ENCODE measurements at regions not wholly inside any gene's neighbourhood (a gene's known extent, or its start where the extent isn't known, plus 50 kb on each side); places are given as distances from the start of the nearest gene placed in this dataset.

GRCh38 chr10:56286096-56286495 lies 75.0 kb downstream of the ZWINT start:
- H3F3A ChIP-seq (ENCODE audit: low read depth), result no peaks in the 10 kb centered on the region
- Mint-ChIP-seq H3K27me3 (ENCODE audit: insufficient read depth, low read depth) (no peaks in the 10 kb centered on the region), H3K4me3 (no peak overlapping the region)

GRCh38 chr10:56279270-56279669 lies 81.8 kb downstream of the ZWINT start:
- H3K9ac ChIP-seq, result no peak overlapping the region
- no peaks in the 10 kb centered on the region for H3K36me3 Mint-ChIP-seq

More at GRCh38 chr10:56286096-56286495, 75.0 kb downstream of the ZWINT start:
- Mint-ChIP-seq H3K27ac (no peak overlapping the region), H3K4me1 (no peaks in the 10 kb centered on the region), H3K36me3 (no peaks in the 10 kb centered on the region), H3K9me3 (no peaks in the 10 kb centered on the region)
- H2AFZ ChIP-seq (replicated peaks), result no peak overlapping the region
- no peaks in the 10 kb centered on the region for H3K36me3 ChIP-seq
- no peak overlapping the region for H3K27ac ChIP-seq
- DNase-seq (ENCODE audit: low spot score), result no peak
- no peaks in the 10 kb centered on the region for H3K27me3 ChIP-seq
- no peaks in the 10 kb centered on the region for H4K20me1 ChIP-seq (ENCODE audit: low read depth)
- no peak overlapping the region for H3K4me2 ChIP-seq
- no peak for TF ChIP-seq CTCF (IDR thresholded peaks at IDR 0.05)
- TF ChIP-seq EZH2 (IDR thresholded peaks at IDR 0.05), result no peak
- no peak for TF ChIP-seq EZH2phosphoT487 (IDR thresholded peaks at IDR 0.05)
- no peaks in the 10 kb centered on the region for H3K9me3 ChIP-seq (ENCODE audit: low read depth)
- no peak overlapping the region for H3K4me3 ChIP-seq
- no peaks in the 10 kb centered on the region for H3K4me1 ChIP-seq
- H3K9ac ChIP-seq, result no peak overlapping the region
- H3K79me2 ChIP-seq (ENCODE audit: low read depth), result no peaks in the 10 kb centered on the region

GRCh38 chr10:56269181-56269580 lies 91.9 kb downstream of the ZWINT start:
- H3K36me3 ChIP-seq, result no peaks in the 10 kb centered on the region
- no peaks in the 10 kb centered on the region for H3K4me1 ChIP-seq
- no peak overlapping the region for H3K4me2 ChIP-seq
- Mint-ChIP-seq H3K4me3 (no peak overlapping the region), H3K36me3 (no peaks in the 10 kb centered on the region), H3K27ac (no peak overlapping the region), H3K27me3 (ENCODE audit: insufficient read depth, low read depth) (no peaks in the 10 kb centered on the region), H3K4me1 (no peaks in the 10 kb centered on the region), H3K9me3 (no peaks in the 10 kb centered on the region)
- no peaks in the 10 kb centered on the region for H3F3A ChIP-seq (ENCODE audit: low read depth)
- no peaks in the 10 kb centered on the region for H3K9me3 ChIP-seq (ENCODE audit: low read depth)
- TF ChIP-seq CTCF (IDR thresholded peaks at IDR 0.05), result no peak
- no peak for TF ChIP-seq EZH2phosphoT487 (IDR thresholded peaks at IDR 0.05)
- no peak for TF ChIP-seq EZH2 (IDR thresholded peaks at IDR 0.05)
- no peaks in the 10 kb centered on the region for H4K20me1 ChIP-seq (ENCODE audit: low read depth)
- H3K27ac ChIP-seq, result no peak overlapping the region
- no peak for DNase-seq (ENCODE audit: low spot score)
- H3K27me3 ChIP-seq, result no peaks in the 10 kb centered on the region
- no peak overlapping the region for H2AFZ ChIP-seq (replicated peaks)
- H3K9ac ChIP-seq, result no peak overlapping the region
- H3K4me3 ChIP-seq, result no peak overlapping the region
- H3K79me2 ChIP-seq (ENCODE audit: low read depth), result no peaks in the 10 kb centered on the region

More at GRCh38 chr10:56279270-56279669, 81.8 kb downstream of the ZWINT start:
- H3K9me3 Mint-ChIP-seq, result no peaks in the 10 kb centered on the region
- no peak for DNase-seq (ENCODE audit: low spot score)
- H3K27ac ChIP-seq, result no peak overlapping the region
- H2AFZ ChIP-seq (replicated peaks), result no peak overlapping the region
- TF ChIP-seq EZH2 (IDR thresholded peaks at IDR 0.05) (no peak), CTCF (IDR thresholded peaks at IDR 0.05) (no peak), EZH2phosphoT487 (IDR thresholded peaks at IDR 0.05) (no peak)
- H3K27ac Mint-ChIP-seq, result no peak overlapping the region
- H3K4me3 ChIP-seq, result no peak overlapping the region
- H3K4me2 ChIP-seq, result no peak overlapping the region
- H3K27me3 ChIP-seq, result peaks cover 6% of the 10 kb centered on the region
- no peak overlapping the region for H3K4me3 Mint-ChIP-seq
- H3K4me1 Mint-ChIP-seq, result no peaks in the 10 kb centered on the region
- H3K27me3 Mint-ChIP-seq (ENCODE audit: insufficient read depth, low read depth), result peaks cover 5% of the 10 kb centered on the region
- H3K9me3 ChIP-seq (ENCODE audit: low read depth), result no peaks in the 10 kb centered on the region
- no peaks in the 10 kb centered on the region for H4K20me1 ChIP-seq (ENCODE audit: low read depth)
- H3K79me2 ChIP-seq (ENCODE audit: low read depth), result no peaks in the 10 kb centered on the region
- no peaks in the 10 kb centered on the region for H3K4me1 ChIP-seq
- no peaks in the 10 kb centered on the region for H3F3A ChIP-seq (ENCODE audit: low read depth)
- H3K36me3 ChIP-seq, result no peaks in the 10 kb centered on the region

Data from neural progenitor cell (in vitro differentiated cells).